ENCODE measurements at regions not wholly inside any gene's neighbourhood (a gene's known extent, or its start where the extent isn't known, plus 50 kb on each side); places are given as distances from the start of the nearest gene placed in this dataset.
A peak's percentile ranks its signal among the peaks of the same experiment; 100 is the strongest.
"Not testable (repeated sequence)": the region's sequence is repeated elsewhere in the genome, so short reads cannot be mapped to it uniquely, and the experiment has no call there.

DNA sequence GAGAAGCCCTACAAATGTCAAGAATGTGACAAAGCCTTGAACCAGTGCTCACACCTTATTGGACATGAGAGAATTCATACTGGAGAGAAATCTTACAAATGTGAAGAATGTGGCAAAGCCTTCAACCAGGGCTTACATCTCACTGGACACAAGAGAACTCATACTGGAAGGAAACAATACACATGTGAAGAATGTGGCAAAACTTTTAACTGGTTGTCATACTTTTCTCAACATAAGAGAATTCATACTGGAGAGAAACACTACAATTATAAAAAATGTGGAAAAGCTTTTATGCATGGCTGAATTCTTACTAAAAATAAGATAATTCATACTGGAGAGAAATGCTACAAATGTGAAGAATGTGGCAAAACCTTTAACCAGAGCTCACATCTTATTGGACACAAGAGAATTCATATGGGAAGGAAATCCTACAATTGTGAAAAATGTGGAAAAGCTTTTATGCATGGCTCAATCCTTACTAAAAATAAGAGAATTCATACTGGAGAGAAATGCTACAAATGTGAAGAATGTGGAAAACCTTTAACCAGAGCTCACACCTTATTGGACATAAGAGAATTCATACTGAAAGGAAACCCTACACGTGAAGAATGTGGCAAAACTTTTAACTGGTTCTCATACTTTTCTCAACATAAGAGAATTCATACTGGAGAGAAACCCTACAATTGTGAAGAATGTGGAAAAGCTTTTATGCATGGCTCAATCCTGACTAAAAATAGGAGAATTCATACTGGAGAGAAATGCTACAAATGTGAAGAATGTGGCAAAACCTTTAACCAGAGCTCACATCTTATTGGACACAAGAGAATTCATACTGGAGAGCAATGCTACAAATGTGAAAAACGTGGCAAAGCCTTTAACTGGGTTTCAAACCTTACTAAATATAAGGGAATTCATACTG lies 350.6 kb upstream of the NUPR2 start:
- not testable (repeated sequence) for DNase-seq (ENCODE audit: low read depth in 2 of 3, low spot score in 2 of 3)

DNA sequence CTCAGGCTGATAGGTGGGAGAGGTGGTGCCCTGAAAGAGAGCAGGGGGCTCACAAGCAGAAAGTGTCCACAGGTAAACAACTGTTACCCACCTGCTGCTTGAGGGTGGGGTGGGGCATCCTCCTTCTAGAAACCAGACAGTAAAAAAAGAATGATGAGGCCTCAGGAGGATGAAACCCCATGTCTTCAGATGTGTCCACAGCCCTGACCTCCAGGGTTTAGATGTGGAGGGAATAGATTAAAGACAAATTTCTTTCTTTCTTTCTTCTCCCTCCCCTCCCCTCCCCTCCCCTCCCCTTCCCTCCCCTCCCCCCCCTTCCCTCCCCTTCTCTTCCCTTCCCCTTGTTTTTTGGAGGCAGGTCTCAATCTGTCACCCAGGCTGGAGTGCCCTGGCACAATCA lies 333.5 kb upstream of the NUPR2 start:
- no peak for DNase-seq (ENCODE audit: low read depth in 2 of 3, low spot score in 2 of 3)

DNA sequence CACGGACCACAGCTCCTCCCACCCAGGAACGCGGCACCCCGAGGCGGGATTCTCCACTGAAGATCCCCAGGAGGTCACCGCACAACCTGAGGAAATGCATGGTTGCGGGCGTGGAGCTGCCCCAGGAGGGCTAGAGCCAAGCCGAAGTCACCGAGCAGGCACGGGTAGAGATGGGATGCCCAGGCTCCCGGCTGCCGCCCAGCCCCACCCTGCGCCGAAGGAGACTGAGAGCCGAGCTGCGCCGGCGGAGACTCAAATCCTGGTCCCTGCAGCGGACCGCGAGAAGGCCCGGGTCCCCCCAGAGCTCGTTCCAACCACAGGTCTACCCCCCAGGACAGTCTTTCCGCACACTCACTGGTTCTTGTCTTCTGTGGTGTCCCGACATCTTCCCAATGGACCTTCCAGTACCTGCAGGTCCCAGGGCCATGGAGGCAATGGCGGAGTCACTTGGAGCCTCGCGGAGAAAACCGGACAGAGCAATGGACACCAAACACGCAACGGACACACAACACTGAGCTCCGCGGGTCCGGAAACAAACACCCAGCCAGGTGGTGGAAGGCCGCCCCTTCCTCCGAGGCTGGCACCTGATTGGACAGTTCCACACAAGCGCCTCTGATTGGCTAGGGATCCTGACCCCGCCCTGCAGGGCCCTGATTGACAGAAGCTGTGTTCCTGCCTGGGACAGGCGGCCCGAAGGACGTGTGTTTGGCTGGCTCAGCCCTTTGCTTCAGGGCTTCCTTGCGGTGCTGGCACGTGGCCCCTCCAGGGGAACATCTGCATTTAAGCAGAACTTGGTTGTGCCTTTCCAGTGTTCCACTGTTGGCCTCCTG lies 331.9 kb upstream of the NUPR2 start:
- DNase-seq (ENCODE audit: low read depth in 2 of 3, low spot score in 2 of 3) = no peak

DNA sequence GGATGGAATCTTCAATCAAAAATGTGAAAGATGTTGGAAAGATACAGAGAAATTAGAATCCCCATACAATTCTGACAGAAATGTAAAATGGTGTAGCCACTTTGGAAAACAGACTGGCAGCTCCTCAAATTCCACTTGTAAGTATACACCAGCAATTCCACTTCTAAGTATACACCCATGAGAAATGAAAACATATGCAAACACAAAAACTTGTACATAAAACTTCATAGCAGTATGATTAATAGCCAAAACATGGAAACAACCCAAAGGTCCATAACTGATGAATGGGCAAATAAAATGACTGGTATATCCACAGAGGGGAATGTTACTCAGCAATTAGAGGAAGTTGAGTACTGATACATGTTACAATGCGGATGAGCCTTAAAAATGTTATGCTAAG lies 304.3 kb upstream of the NUPR2 start:
- DNase-seq (ENCODE audit: low read depth in 2 of 3, low spot score in 2 of 3) = not testable (repeated sequence)

DNA sequence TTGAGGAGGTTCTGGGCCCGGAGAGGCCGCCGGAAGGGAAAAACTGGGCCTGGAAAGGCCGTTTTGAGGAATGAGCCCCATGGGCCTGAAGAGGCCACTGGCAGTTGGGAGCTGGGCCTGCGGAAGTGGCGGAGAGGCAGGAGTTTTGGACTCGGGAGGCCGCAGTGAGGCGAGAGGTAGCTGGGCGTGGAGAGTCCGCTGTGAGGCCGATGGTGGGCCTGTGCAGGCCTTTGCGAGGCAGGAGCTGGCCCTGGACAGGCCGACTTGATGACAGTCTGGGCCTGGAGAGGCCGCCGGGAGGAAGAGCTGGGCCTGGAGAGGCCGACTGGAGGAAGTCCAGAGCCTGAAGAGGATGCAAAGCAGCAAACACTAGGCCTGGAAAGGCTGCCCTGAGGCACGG lies 259.0 kb upstream of the NUPR2 start:
- no peak for DNase-seq (ENCODE audit: low read depth in 2 of 3, low spot score in 2 of 3)

DNA sequence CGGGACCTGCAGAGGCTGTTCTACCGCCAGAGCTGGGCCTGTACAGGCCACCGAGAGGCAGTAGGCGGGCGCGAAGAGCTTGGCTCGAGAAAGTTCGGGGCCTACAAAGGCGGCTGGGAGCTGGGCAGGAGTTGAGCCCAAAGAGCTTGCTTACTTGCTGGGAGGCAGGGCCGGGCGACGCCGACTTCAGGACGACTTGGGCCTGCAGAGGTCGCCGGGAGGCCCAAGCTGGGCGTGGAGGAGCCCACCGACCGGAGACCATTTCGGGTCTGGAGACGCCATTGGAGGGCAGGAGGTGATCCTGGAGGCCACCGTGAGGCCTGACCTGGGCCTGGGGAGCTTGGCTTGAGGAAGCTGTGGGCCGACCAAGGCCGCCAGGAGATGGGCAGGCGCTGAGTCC lies 258.4 kb upstream of the NUPR2 start:
- not testable (repeated sequence) for DNase-seq (ENCODE audit: low read depth in 2 of 3, low spot score in 2 of 3)

DNA sequence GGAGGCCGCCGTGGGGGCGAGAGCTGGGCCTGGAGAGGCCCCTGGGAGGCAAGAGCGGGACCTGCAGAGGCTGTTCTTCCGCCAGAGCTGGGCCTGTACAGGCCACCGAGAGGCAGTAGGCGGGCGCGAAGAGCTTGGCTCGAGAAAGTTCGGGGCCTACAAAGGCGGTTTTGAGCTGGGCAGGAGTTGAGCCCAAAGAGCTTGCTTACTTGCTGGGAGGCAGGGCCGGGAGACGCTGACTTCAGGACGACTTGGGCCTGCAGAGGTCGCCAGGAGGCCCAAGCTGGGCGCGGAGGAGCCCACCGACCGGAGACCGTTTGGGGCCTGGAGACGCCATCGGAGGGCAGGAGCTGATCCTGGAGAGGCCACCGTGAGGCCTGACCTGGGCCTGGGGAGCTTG lies 257.1 kb upstream of the NUPR2 start:
- DNase-seq (ENCODE audit: low read depth in 2 of 3, low spot score in 2 of 3) = peak in 2 of 3 experiments; percentile 47 to 66

DNA sequence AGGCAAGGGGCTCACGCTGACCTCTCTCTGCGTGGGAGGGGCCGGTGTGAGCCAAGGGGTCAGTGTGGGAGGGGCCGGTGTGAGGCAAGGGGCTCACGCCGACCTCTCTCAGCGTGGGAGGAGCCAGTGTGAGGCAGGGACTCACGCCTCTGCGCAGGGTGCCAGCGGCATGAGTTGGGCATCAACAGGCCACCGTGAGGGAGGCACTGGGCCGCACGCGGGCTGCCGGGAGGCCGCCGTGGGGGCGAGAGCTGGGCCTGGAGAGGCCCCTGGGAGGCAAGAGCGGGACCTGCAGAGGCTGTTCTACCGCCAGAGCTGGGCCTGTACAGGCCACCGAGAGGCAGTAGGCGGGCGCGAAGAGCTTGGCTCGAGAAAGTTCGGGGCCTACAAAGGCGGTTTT lies 255.6 kb upstream of the NUPR2 start:
- DNase-seq (ENCODE audit: low read depth in 2 of 3, low spot score in 2 of 3) = not testable (repeated sequence)

DNA sequence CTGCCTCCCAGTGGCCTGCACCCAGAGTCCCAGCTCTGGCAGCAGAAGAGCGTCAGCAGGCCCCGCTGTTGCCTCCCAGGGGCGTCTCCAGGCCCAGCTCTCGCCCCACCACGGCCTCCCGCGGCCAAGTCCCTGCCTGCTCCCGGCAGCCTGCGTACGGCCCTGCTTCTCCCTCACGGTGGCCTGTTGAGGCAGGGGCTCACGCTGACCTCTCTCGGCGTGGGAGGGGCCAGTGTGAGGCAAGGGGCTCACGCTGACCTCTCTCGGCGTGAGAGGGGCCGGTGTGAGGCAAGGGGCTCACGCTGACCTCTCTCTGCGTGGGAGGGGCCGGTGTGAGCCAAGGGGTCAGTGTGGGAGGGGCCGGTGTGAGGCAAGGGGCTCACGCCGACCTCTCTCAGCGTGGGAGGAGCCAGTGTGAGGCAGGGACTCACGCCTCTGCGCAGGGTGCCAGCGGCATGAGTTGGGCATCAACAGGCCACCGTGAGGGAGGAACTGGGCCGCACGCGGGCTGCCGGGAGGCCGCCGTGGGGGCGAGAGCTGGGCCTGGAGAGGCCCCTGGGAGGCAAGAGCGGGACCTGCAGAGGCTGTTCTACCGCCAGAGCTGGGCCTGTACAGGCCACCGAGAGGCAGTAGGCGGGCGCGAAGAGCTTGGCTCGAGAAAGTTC lies 254.1 kb upstream of the NUPR2 start:
- not testable (repeated sequence) for DNase-seq (ENCODE audit: low read depth in 2 of 3, low spot score in 2 of 3)

DNA sequence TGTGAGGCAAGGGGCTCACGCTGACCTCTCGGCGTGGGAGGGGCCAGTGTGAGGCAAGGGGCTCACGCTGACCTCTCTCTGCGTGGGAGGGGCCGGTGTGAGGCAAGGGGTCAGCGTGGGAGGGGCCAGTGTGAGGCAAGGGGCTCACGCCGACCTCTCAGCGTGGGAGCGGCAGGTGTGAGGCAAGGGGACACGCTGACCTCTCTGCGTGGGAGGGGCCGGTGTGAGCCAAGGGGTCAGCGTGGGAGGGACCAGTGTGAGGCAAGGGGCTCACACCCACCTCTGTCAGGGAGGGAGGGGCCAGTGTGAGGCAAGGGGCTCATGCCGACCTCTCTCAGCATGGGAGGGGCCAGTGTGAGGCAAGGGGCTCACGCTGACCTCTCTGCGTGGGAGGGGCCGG lies 251.7 kb upstream of the NUPR2 start:
- DNase-seq (ENCODE audit: low read depth in 2 of 3, low spot score in 2 of 3) = not testable (repeated sequence)

DNA sequence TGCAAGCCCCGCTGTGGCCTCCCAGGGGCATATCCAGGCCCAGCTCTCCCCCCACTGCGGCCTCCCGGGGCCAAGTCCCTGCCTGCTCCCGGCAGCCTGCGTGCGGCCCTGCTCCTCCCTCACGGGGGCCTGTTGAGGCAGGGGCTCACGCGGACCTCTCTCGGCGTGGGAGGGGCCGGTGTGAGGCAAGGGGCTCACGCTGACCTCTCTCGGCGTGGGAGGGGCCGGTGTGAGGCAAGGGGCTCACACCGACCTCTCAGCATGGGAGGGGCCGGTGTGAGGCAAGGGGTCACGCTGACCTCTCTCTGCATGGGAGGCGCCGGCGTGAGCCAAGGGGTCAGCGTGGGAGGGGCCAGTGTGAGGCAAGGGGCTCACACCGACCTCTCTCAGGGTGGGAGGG lies 251.2 kb upstream of the NUPR2 start:
- not testable (repeated sequence) for DNase-seq (ENCODE audit: low read depth in 2 of 3, low spot score in 2 of 3)

DNA sequence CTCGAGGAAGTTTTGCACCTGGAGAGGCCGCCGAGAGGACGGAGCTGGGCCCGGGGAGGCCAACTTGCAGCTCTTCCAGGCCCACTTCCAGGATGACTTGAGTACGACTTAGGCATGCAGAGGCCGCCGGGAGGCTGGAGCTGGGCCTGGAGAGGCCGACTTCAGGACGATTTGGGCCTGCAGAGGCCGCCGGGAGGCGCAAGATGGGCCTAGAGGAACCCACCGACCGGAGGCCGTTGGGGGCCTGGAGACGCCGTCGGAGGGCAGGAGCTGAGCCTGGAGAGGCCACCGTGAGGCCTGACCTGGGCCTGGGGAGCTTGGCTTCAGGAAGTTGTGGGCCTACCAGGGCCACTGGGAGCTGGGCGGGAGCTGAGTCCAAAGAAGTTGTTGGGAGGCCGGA lies 250.5 kb upstream of the NUPR2 start:
- not testable (repeated sequence) for DNase-seq (ENCODE audit: low read depth in 2 of 3, low spot score in 2 of 3)

DNA sequence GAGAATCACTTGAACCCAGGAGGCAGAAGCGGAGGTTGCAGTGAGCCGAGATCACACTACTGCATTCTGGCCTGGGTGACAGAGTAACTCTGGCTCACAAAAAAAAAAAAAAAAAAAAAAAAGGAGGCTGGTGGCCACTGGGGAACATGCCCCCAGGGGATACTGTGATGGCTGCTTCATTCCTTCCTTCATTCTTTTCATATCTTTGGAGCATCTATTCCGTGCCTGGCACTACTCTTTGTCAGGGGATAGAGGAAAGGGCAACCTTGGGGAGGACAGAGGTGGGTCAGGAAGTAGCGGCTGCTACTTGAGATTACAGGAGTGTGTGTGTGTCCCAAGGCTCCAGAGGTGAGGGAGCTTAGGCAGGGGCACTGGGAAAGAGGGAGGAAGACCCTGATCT lies 236.4 kb upstream of the NUPR2 start:
- DNase-seq (ENCODE audit: low read depth in 2 of 3, low spot score in 2 of 3) = not testable (repeated sequence)

DNA sequence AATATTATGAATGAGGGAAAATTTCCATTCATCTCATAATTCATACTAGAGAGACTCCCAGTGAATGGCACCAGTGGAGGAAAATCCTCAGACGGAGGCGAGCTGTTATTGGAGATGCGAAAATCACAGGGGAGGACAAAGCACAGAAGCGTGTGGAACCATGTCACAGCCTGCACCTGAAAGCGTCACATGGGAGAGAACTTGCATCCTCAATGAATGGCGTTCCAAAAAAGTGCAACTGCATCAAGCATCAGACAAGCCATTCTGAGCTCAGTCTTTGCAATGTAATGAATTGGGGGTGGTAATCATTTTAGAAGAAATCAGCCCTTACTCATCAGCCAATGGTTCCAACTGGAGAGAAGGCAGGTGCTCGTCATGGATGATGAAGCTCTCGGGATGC lies 235.0 kb upstream of the NUPR2 start:
- not testable (repeated sequence) for DNase-seq (ENCODE audit: low read depth in 2 of 3, low spot score in 2 of 3)

DNA sequence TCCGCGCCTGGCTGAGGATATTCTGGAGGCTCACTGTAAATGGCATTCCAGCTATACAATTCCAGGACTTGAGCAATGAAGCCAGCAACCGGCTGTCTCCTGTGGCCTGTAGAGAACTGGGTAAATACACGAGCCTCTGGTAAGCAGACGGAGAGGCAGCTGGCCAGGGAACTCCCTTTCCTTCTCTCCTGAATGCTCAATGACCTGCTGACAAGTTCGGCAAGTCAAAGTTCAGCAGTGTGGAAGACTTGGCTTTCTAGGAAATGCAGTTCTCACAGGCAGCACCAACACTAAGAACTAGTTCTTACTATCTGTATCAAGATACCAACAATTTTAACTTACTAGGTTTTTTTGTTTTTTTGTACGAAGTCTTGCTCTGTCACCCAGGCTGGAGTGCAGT lies 232.1 kb upstream of the NUPR2 start:
- not testable (repeated sequence) for DNase-seq (ENCODE audit: low read depth in 2 of 3, low spot score in 2 of 3)

DNA sequence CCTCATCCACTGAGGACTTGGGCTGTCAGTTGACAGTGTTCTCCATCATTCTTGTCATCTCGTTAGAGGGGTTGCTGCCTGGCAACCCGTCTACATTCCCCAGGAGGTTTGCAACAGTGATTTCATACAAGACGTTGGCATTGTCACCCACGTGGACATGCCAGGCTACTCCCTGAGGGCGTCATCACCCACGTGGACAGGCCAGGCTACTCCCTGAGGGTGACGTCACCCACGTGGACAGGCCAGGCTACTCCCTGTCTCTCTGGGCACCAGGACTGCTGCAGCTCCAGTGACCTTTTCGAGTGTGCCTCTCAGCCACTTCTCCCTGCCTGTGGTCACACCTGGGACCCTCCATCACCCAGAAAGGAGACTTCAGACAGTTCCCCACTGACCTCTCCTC lies 212.1 kb upstream of the NUPR2 start:
- not testable (repeated sequence) for DNase-seq (ENCODE audit: low read depth in 2 of 3, low spot score in 2 of 3)

DNA sequence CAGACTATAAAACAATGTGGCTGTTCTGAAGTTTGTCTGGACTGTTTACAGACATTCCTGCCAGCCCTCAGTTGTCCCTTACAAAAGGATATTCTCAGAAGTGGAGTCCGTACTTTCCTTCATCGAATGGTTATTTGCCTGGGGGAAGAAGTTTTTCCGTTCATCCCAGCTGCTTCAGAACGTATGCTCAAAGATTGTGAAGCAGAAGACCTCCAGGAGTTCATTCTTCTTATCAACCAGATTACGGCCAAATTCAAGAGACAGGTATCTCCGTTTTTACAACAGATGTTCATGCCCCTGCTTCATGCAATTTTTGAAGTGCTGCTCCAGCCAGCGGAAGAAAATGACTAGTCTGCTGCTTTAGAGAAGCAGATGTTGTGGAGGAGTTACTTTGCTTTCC lies 174.3 kb upstream of the NUPR2 start:
- no peak for DNase-seq (ENCODE audit: low read depth in 2 of 3, low spot score in 2 of 3)

DNA sequence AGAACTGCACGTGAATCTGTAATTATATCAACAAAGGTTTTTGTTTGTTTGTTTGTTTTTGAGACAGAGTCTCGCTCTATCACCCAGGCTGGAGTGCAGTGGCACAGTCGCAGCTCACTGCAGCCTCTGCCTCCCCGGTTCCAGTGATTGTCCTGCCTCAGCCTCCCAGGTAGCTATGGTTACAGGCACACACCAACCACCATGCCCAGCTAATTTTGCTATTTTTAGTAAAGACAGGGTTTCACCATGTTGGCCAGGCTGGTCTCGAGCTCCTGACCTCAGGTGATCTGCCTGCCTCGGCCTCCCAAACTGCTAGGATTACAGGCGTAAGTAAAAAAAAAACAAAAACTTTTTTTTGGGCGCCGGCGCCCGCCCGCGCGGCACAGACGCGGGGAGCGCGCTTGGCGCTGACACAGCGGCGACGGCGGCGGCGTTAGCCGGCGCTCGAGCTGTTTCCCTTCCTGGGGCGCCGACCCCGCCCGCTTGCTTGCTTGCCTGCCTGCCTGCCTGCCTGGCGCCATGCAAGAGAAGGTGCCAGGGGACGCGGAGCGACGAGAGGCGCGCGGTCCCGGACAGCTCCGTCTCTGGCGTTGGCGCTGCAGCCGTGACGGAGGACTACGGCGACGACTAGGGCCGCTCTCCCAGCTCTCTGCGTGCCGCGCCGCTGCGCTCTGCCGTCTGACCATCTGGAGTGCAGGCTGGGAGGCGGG lies 171.4 kb upstream of the NUPR2 start:
- DNase-seq (ENCODE audit: low read depth in 2 of 3, low spot score in 2 of 3) = no peak

DNA sequence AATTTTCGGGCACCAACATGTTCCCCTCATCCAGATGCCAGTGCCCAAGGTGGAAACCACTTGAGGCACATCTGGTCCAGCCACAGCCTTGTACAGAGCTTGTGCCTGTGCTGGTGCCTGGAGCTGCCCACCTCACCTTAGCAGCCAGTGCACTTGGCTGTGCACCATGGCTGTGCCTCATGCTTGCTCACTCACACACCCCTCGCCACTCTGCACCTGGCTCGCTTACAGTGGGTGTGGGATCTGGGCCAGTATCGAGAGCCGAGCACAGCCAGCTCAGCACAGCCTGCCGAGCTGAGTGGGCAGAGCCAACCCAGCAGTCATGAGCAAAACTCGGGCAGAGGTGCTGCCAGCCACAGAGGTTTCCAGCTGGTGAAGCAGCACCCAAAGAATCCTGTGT lies 139.9 kb upstream of the NUPR2 start:
- no peak for DNase-seq (ENCODE audit: low read depth in 2 of 3, low spot score in 2 of 3)

DNA sequence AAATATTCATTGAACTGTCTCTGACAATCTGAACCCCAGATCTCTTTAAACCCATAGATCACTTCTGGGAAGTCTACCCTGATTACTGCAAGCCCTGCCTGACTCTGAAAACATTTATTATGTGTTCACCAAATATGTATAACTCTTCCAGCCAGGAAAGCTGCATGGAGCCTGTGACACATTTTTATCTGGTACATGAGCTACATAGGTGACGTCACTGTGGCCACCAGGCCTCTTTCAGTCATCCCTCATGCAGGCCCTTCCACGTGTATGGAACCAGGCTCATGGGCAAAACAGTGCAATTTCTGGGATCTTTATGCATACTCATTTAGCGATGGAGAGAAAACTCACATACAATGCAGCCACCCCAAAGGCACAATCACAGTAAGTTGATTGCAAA lies 133.9 kb upstream of the NUPR2 start:
- DNase-seq (ENCODE audit: low read depth in 2 of 3, low spot score in 2 of 3) = no peak

DNA sequence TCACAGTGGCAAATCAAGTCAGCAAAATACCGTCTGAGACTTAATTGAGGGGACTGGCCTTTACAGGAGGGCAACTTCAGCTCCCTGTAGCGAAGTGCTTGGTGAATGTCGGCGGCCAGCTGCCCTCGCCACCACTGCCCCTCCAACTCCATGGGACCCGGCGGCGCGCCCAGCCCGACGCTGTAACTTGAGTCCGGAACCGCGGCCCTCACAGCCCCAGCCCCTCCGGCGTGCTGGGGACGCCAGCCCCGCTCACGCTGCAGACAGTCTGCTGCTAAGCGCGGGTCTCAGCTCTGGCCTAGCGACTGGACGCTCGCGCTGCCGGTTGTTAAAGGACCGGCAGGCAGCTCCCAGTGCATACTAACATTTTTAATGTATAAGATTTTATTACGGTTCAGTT lies 113.4 kb upstream of the NUPR2 start:
- no peak for DNase-seq (ENCODE audit: low read depth in 2 of 3, low spot score in 2 of 3)
